Activated CD4-positive, alpha-beta T cell treated with anti-CD3 and anti-CD28 coated beads for 24 hours (primary cell): ENCODE measurements at regions not wholly inside any gene's neighbourhood (a gene's known extent, or its start where the extent isn't known, plus 50 kb on each side); places are given as distances from the start of the nearest gene placed in this dataset.
"Not testable (repeated sequence)": the region's sequence is repeated elsewhere in the genome, so short reads cannot be mapped to it uniquely, and the experiment has no call there.

ENCODE experiments used
- DNase-seq, 2 donors: peaks; one replicate each; pipeline ENCODE4 v3.0.0-alpha.2; 2020; ENCODE audit warnings: low read depth in 2 of 2

DNA sequence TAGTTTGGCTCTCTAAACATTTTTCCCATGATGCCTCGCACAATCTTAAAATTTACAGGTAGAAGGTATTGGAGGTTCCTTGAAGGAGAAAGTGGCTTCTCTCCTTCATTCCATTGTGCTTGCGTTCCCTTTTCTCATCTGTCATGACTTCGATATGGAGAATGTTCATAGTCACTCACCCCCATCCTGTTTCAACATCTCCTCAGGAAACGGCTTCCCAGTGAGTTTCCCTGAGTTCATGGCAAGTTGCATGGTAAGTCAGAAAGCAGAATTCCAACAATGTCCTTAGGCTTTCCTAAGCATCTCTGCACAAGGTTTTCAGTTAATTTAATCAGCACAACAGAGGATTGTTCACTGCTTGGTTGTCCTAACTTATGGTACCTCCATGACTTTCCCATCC, 581.8 kb upstream of the SLITRK5 start:
- no peak for DNase-seq

DNA sequence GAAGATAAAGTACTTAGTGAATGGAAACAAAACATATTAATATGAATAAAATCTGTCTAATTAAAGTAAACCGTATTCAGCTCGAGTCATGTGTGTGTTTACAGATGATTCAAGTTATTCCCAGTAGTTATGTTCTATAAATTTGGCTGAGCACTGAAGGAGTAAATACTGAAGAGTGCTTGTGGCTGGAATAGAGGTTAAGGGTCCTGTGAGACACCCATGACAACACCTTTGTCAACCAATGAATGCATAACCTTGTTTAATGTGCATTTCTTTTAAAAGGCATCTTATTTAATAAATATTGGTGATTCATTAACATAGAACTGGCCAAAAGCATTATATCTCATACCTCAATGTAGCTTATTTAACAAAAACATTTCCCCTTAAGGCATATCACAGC, 577.8 kb upstream of the SLITRK5 start:
- DNase-seq, result no peak

GRCh38 chr13:87094646-87095045, 576.5 kb upstream of the SLITRK5 start:
- DNase-seq, result no peak

DNA sequence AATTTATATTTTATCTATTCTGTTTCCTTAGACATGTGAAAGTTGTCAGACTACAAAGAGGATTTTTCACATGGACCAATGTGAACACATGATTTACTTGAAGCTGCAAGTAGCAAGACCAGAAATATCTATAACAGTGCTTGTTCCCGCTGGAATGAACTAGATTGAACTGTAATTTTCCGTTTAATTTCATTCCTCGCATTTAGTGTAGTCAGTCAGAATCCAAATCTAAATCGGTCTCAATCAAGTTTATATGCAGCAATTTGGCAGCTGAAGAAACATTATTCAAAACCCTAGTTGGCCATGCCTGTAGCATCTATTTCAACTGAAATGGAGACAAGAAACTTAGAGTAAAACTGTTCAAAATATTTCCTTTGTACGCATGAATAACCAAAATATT, 570.7 kb upstream of the SLITRK5 start:
- DNase-seq, result no peak

DNA sequence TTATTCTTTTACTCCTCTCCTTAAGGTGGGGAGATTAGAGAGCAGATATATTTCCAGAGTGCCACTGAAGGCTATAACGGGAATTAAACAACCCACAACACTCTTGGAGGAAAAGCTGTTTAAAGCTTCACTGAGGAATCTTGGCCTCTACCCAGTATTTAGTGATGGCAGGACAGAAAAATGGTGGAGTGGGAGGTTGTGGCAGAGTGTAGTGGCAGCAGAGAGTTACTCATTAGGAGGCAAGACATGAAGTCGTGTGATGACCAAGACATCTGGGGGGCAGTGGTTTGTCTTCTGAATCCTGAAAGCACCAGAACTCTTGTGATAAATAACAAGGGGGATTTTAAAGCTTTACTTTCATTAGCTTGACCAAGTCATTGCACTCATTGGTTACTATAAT, 563.5 kb upstream of the SLITRK5 start:
- no peak for DNase-seq

GRCh38 chr13:87120476-87120875, 550.7 kb upstream of the SLITRK5 start:
- DNase-seq, result no peak

GRCh38 chr13:87122551-87122950, 548.6 kb upstream of the SLITRK5 start:
- no peak for DNase-seq

GRCh38 chr13:87123987-87124784, 547.0 kb upstream of the SLITRK5 start:
- DNase-seq, result no peak

DNA sequence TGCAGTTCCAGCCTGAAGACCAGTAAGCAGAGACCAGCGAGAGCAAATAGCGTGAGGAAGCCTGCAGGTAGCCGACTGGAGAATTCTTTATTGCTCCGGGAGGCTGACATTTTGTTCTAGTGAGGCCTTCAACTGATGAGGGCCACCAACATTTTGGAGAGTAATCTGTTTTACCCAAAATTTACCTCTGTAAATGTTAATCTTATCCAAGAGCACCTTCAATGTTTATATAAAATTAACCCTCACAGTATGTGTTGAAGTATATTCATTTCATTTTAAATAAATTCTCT, 546.4 kb upstream of the SLITRK5 start:
- no peak for DNase-seq

- no peak for DNase-seq
Observed at GRCh38 chr13:87128036-87128435, 543.1 kb upstream of the SLITRK5 start.

- DNase-seq, result no peak
Observed at GRCh38 chr13:87128491-87128890, 542.7 kb upstream of the SLITRK5 start.

DNA sequence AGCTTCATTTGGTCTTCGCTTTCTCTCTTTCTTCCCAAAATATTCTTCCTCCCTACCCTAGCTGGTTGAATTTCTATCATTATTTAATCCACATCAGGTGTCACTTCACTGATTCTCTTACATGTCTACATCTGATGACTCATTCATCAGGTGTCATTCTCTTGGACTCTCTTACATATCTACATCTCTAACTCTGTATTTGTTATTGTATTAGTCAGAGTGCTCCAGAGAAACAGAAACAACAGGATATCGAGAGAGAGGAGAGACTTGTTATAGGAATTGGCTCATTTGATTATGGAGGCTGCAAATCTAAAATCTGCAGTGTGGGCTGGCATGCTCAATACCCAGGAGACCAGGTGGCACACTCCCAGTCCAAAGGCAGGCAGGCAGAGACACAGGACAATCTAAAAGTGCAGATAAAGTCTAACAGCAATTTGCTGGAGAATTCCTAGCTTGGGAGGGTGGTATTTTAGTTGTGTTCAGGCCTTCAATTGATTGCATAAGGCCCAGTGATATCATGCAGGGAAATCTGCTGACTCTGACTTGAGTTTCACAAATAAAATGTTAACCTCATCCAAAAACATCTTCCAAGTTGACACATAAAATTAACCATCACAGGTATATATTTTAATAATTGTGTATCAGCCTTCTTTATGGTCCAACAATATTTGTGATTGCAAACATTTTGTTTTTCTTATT, 541.4 kb upstream of the SLITRK5 start:
- no peak for DNase-seq

GRCh38 chr13:87130423-87130822, 540.7 kb upstream of the SLITRK5 start:
- DNase-seq, result no peak

- DNase-seq, result no peak
Observed at GRCh38 chr13:87131611-87132010, 539.6 kb upstream of the SLITRK5 start.

GRCh38 chr13:87138866-87139265, 532.3 kb upstream of the SLITRK5 start:
- DNase-seq, result no peak

DNA sequence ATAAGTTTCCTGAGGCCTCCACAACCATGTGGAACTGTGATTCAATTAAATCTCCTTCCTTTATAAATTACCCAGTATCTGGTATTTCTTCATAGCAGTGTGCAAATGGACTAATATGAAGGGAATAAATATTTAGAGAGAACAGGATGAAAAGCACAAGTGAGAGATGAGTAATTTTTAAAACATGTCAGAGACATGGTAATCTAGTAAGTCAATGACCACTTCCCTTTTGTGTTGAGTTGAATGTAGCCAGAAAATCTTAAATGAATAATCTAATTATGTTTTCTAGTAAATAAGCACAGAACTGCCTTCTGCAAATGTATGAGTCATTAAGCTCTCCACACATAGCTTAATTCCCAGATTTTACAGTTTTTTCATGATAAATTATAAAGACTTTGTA, 524.1 kb upstream of the SLITRK5 start:
- DNase-seq, result no peak

GRCh38 chr13:87153371-87153770, 517.8 kb upstream of the SLITRK5 start:
- DNase-seq, result no peak

DNA sequence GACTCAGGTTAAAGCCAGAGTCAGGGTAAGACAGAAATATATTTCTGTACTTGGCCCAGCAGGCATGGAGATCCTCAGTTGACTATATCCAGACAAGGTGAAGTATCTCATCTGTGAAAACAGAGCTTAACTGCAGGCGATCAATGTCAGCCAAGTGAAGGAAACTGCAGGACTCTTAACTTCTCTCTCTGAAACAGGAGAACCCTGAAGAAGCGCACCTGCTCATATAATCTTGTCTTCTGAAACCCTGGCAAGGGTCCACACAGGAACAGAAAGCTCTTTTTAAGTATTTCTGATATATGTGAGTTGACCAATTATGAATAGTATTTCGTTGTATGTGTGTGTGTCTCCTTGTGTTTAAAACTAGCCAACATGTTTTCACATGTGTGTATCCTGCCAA, 504.8 kb upstream of the SLITRK5 start:
- no peak for DNase-seq

DNA sequence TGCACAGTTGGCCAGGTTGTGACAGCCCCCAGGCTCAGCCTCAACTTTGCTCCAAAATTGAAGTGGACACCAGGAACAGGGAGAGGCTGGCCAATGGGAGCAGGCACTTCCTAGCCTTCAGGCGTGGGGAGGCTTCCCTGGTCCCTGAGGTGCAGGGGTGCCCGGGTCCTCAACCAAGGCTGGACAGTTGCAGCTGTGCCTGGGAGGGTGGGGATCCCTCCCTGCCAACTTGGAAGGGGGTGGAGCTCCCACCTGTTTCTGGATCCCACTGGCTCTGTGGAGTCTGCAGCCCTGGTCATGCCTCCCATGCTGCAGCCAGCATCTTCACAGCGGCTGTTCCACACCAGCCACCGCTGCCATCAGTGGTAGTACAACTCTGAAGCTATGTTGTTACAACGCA, 502.8 kb upstream of the SLITRK5 start:
- no peak for DNase-seq

DNA sequence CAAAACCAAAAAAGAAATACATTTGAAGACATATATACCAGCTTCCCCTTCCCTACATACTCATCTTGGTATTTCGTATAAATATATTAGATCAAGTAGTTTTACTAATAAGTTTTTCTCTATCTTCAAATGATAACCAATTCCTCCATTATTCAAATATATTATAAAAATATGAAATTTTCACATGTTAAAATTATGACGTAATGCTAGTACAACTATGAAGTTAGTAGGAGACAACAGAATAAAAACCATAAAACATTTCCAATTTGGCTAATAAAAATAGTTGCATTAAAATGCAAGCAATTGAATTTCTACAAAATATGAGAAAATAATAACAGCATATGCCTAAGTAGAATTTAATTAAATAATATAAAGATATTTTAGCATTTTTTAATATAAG, 501.8 kb upstream of the SLITRK5 start:
- no peak for DNase-seq

DNA sequence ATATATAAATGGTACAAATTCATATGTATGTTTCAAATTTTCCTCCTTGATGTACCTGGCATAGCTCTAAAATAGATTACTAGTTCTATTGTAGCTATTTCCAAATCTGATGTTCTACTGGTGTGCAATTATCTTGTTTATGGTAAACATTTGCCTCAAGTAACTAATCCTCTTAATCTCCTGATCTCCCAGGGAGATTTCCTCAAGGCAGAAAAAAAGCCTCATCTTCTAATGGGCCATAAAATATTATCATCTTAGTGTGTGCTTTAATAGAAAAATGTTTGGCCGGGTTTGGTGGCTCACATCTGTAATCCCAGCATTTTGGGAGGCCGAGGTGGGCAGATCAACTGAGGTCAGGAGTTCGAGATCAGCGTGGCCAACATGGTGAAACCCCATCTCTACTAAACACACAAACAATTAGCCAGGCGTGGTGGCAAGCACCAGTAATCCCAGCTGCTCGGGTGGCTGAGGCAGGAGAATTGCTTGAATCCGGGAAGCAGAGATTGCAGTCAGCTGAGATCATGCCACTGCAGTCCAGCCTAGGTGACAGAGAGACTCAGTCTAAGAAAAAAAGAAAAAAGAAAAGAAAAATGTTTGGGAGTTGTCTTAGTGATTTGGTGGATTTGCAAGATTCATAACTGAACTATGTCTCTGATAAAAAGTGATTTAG, 498.9 kb upstream of the SLITRK5 start:
- DNase-seq, result no peak

GRCh38 chr13:87185138-87185537, 486.0 kb upstream of the SLITRK5 start:
- DNase-seq, result not testable (repeated sequence)

- not testable (repeated sequence) for DNase-seq
Observed at GRCh38 chr13:87186647-87187046, 484.5 kb upstream of the SLITRK5 start.
